H1 (cell line): ENCODE measurements at regions not wholly inside any gene's neighbourhood (a gene's known extent, or its start where the extent isn't known, plus 50 kb on each side); places are given as distances from the start of the nearest gene placed in this dataset.

Experiments
- BCL11A ChIP-seq, 2 experiments: IDR thresholded peaks; one replicate each; pipeline ENCODE4 v1.6.1; 2011; ENCODE audit warnings: low read depth in 2 of 2, low read length in 2 of 2, mild to moderate bottlenecking in 2 of 2
- CHD7 ChIP-seq: fragments of 300-600 bp; sonication (generic); IDR thresholded peaks from 2 replicates; pipeline ENCODE4 v1.7.1; 2012; ENCODE audit warnings: low read length, moderate library complexity, mild to moderate bottlenecking, inconsistent platforms; ENCODE audit not compliant: insufficient replicate concordance
- CTBP2 ChIP-seq: IDR thresholded peaks from 2 replicates; pipeline ENCODE4 v1.7.0; 2011; ENCODE audit warnings: borderline replicate concordance, mild to moderate bottlenecking, moderate library complexity, mixed read lengths, low read length; ENCODE audit not compliant: insufficient read depth, insufficient read length
- CTCF ChIP-seq, 3 experiments: IDR thresholded peaks; 1 replicate in 2 of 3; 2 replicates in 1 of 3; pipeline versions ENCODE4 v1.5.1 to v1.6.1; 2011; ENCODE audit warnings: low read length in 3 of 3, mild to moderate bottlenecking in 3 of 3, inconsistent platforms in 2 of 3, low read depth in 1 of 3, moderate library complexity in 1 of 3; ENCODE audit not compliant: insufficient read depth in 1 of 3; ENCODE audit errors: control extremely low read depth in 1 of 3
- POLR2AphosphoS5 ChIP-seq: IDR thresholded peaks from 2 replicates; pipeline ENCODE4 v1.6.1; 2011; ENCODE audit warnings: low read depth, low read length
- TAF1 ChIP-seq: IDR thresholded peaks from 2 replicates; pipeline ENCODE4 v1.6.1; 2011; ENCODE audit warnings: mild to moderate bottlenecking, low read depth, low read length
- USF2 ChIP-seq: IDR thresholded peaks from 2 replicates; pipeline ENCODE4 v1.6.1; 2011; ENCODE audit warnings: low read length, improper control_type of control experiment
- YY1 ChIP-seq: IDR thresholded peaks from 2 replicates; pipeline ENCODE4 v1.6.1; 2011; ENCODE audit warnings: low read depth, mild to moderate bottlenecking, low read length

GRCh38 chr7:16080131-16080530, 341.2 kb downstream of the CRPPA start (continued):
- TF ChIP-seq CTCF (IDR thresholded peaks at IDR 0.05; ENCODE audit: control extremely low read depth in 1 of 3, insufficient read depth in 1 of 3, low read depth in 1 of 3, low read length in 3 of 3) (no peak), YY1 (no peak), CTBP2 (no peak), USF2 (no peak), TAF1 (no peak), POLR2AphosphoS5 (no peak), BCL11A (IDR thresholded peaks at IDR 0.05; ENCODE audit: low read depth in 2 of 2, low read length in 2 of 2) (no peak), CHD7 (no peak)
